Esophagus squamous epithelium (tissue), 4 donors: ENCODE measurements at regions not wholly inside any gene's neighbourhood (a gene's known extent, or its start where the extent isn't known, plus 50 kb on each side); places are given as distances from the start of the nearest gene placed in this dataset.

ENCODE experiments used
- CTCF ChIP-seq, 6 experiments: fragments of 450-650 bp in 4 of 6; fragments of 200-600 bp in 2 of 6; sonication (generic) in 2 of 6; IDR thresholded peaks; one replicate each; pipeline ENCODE4 v1.5.1; 2016 to 2019; ENCODE audit warnings: antibody characterized with exemption in 6 of 6, mild to moderate bottlenecking in 4 of 6, moderate library complexity in 4 of 6
- POLR2A ChIP-seq, 4 donors: fragments of 450-650 bp; IDR thresholded peaks; one replicate each; pipeline ENCODE4 v1.6.1; 2017; ENCODE audit warnings: antibody characterized with exemption in 4 of 4, mild to moderate bottlenecking in 4 of 4, moderate library complexity in 3 of 4

DNA sequence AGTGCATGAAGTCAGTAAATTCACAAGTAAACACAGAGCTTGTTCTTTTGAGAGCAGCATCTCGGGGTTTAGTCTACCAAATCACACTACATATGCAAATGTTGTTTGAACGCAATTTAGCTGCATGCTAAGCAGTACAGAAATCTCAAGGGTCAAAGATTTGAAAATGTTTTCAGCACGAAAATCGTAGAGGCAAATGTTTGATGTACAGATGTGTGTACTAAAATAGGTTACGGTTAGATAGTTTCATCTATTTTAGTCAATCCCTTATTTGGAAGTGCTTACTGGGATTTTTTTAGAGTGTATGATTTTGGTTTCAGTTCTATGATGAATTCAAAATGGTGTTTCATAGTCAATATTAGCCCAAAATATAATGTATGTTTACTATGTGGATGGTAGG, 1928.2 kb upstream of the TENM3 start:
- TF ChIP-seq POLR2A (IDR thresholded peaks at IDR 0.05), result no peak
- TF ChIP-seq CTCF (IDR thresholded peaks at IDR 0.05), result no peak
